Calu3 (cell line): ENCODE measurements at regions not wholly inside any gene's neighbourhood (a gene's known extent, or its start where the extent isn't known, plus 50 kb on each side); places are given as distances from the start of the nearest gene placed in this dataset.

Experiments used
- BruUV-seq: library from RNA; stranded (reverse); fragments of 400-500 nt; replicated peaks from 2 replicates; lab custom pipeline; 2021; lab: Mats Ljungman, UMichigan
- CTCF ChIA-PET: fragments of 300-600 bp; sonication (Branson Sonifier 250); formaldehyde crosslinking; loops from one replicate; lab custom pipeline; 2022; ENCODE audit warnings: antibody characterized with exemption; lab: Charles Lee
- DNase-seq: peaks from one replicate; pipeline ENCODE4 v3.0.0; 2022
- H3K27ac Mint-ChIP-seq: one replicate; pipeline ENCODE4 v1.8.0; 2022; ENCODE audit warnings: mixed read lengths; ENCODE audit not compliant: unreplicated experiment
- H3K27me3 Mint-ChIP-seq: one replicate; pipeline ENCODE4 v1.8.0; 2022; ENCODE audit warnings: mixed read lengths; ENCODE audit not compliant: unreplicated experiment
- H3K36me3 Mint-ChIP-seq: one replicate; pipeline ENCODE4 v1.8.0; 2022; ENCODE audit warnings: mild to moderate bottlenecking, moderate library complexity, mixed read lengths; ENCODE audit not compliant: insufficient read depth, unreplicated experiment
- H3K4me1 Mint-ChIP-seq: one replicate; pipeline ENCODE4 v1.8.0; 2022; ENCODE audit warnings: mild to moderate bottlenecking, low read depth, mixed read lengths; ENCODE audit not compliant: unreplicated experiment
- H3K4me3 Mint-ChIP-seq: one replicate; pipeline ENCODE4 v1.8.0; 2022; ENCODE audit warnings: mild to moderate bottlenecking, low read depth, moderate library complexity, mixed read lengths; ENCODE audit not compliant: unreplicated experiment
- H3K9me3 Mint-ChIP-seq: one replicate; pipeline ENCODE4 v1.8.0; 2022; ENCODE audit warnings: low read depth, mixed read lengths; ENCODE audit not compliant: unreplicated experiment
- intact Hi-C: fragments of 100-400 bp; cut with micrococcal nuclease; formaldehyde crosslinking; loops from one replicate; pipeline ENCODE4 v1.10.0; 2022; ENCODE audit not compliant: unreplicated experiment
- TF ChIP-seq, protein P1 (sequence below): fragments of 200-600 bp; IDR thresholded peaks from one replicate; pipeline ENCODE4 v1.8.0; 2022; ENCODE audit warnings: antibody characterized with exemption; ENCODE audit not compliant: unreplicated experiment

GRCh38 chr18:29161429-29161828 lies 984.5 kb upstream of the CDH2 start:
- CTCF ChIA-PET, result no interaction called here
- Mint-ChIP-seq H3K4me3 (no peak overlapping the region), H3K36me3 (peaks cover 8% of the 10 kb centered on the region), H3K4me1 (peaks cover 87% of the 10 kb centered on the region), H3K27me3 (no peaks in the 10 kb centered on the region), H3K9me3 (no peaks in the 10 kb centered on the region), H3K27ac (peak overlapping the region; percentile 96)
- BruUV-seq, result no TSS peak
- intact Hi-C loops, result loop anchor here (10.0 kb wide), 1 partner anchor 213 kb away; no protein-coding TSS in a partner anchor
- TF ChIP-seq, protein P1, sequence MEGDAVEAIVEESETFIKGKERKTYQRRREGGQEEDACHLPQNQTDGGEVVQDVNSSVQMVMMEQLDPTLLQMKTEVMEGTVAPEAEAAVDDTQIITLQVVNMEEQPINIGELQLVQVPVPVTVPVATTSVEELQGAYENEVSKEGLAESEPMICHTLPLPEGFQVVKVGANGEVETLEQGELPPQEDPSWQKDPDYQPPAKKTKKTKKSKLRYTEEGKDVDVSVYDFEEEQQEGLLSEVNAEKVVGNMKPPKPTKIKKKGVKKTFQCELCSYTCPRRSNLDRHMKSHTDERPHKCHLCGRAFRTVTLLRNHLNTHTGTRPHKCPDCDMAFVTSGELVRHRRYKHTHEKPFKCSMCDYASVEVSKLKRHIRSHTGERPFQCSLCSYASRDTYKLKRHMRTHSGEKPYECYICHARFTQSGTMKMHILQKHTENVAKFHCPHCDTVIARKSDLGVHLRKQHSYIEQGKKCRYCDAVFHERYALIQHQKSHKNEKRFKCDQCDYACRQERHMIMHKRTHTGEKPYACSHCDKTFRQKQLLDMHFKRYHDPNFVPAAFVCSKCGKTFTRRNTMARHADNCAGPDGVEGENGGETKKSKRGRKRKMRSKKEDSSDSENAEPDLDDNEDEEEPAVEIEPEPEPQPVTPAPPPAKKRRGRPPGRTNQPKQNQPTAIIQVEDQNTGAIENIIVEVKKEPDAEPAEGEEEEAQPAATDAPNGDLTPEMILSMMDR, result no peak
- no peak for DNase-seq

- BruUV-seq, result no TSS peak
- H3K36me3 Mint-ChIP-seq, result peaks cover 8% of the 10 kb centered on the region
- CTCF ChIA-PET, result no interaction called here
- peaks cover 83% of the 10 kb centered on the region for H3K4me1 Mint-ChIP-seq
- no peak for DNase-seq
- TF ChIP-seq, protein P1, result no peak
- H3K27me3 Mint-ChIP-seq, result no peaks in the 10 kb centered on the region
- intact Hi-C loops, result loop anchor here (10.0 kb wide), 1 partner anchor 215 kb away; no protein-coding TSS in a partner anchor
- no peak overlapping the region for H3K27ac Mint-ChIP-seq
- H3K4me3 Mint-ChIP-seq, result no peak overlapping the region
- no peaks in the 10 kb centered on the region for H3K9me3 Mint-ChIP-seq
Measured at GRCh38 chr18:29160170-29160569, 983.2 kb upstream of the CDH2 start.

DNA sequence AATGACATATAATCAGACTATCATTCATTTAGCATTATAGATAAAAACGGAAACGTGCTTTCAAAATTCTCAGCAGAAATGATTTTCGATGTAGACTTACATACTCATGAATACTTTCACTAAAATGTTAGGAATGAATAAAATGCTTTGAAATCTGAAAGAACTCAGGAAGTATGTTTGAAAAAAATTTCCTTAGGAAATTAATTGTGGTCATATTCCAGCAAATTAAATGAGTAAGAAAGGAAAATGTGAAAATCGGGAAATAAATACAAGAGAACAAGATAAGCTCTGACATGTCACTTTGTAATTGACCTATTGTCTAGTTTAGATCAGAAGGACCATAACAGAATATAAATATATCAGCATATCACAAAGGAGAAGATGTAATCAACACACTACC lies 981.0 kb upstream of the CDH2 start:
- H3K36me3 Mint-ChIP-seq, result peaks cover 6% of the 10 kb centered on the region
- TF ChIP-seq, protein P1, result no peak
- no peak overlapping the region for H3K4me3 Mint-ChIP-seq
- no peak for DNase-seq
- BruUV-seq, result no TSS peak
- CTCF ChIA-PET, result no interaction called here
- no peaks in the 10 kb centered on the region for H3K27me3 Mint-ChIP-seq
- peak overlapping the region; percentile 22 for H3K27ac Mint-ChIP-seq
- peaks cover 83% of the 10 kb centered on the region for H3K4me1 Mint-ChIP-seq
- intact Hi-C loops, result loop anchor here (5.0 to 10.0 kb wide), 2 partner anchors 69 to 363 kb away; no protein-coding TSS in a partner anchor
- no peaks in the 10 kb centered on the region for H3K9me3 Mint-ChIP-seq

DNA sequence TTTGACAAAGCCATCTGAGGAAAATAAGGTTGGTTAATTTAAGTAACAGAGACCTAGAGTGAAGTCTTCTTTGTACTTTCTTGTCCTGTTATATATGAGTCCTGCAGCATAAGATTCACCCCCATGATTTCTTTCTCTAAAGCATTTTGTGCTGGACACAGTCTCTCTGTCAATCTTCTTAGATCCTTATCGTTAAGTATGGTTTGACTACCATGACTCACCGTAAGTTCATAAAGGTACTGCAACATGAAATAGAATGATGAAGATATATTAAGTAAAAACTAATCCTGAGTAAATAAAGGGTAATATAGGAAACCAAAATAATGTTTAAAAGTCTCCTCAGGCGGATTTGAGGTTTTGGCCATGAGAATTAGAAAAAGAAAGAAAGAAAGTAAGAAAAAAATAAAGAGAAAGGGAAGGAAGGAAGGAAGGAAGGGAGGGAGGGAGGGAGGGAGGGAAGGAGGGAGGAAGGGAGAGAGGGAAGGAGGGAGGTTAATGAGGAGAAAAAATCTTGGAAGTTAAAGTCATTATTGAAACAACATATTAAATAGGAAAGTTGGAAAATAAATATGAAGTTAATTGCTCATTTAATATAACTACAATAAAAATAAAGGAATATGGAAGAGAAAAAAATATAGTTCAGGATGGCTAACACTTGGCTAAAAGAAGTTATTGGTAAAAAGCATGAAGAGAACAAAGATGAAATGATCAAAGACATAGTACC lies 980.3 kb upstream of the CDH2 start:
- Mint-ChIP-seq H3K4me3 (no peak overlapping the region), H3K9me3 (no peaks in the 10 kb centered on the region), H3K4me1 (peaks cover 80% of the 10 kb centered on the region), H3K27me3 (no peaks in the 10 kb centered on the region), H3K27ac (peak overlapping the region; percentile 25), H3K36me3 (peaks cover 6% of the 10 kb centered on the region)
- DNase-seq, result no peak
- intact Hi-C loops, result loop anchor here (5.0 to 10.0 kb wide), 2 partner anchors 70 to 362 kb away; no protein-coding TSS in a partner anchor
- TF ChIP-seq, protein P1, result no peak
- no TSS peak for BruUV-seq
- CTCF ChIA-PET, result no interaction called here
